ENCODE measurements at regions not wholly inside any gene's neighbourhood (a gene's known extent, or its start where the extent isn't known, plus 50 kb on each side); places are given as distances from the start of the nearest gene placed in this dataset.

- no peak for DNase-seq (ENCODE audit: low read depth, low spot score)
Observed at GRCh38 chr4:125928652-125929051, 613.9 kb downstream of the FAT4 start.

- DNase-seq (ENCODE audit: low read depth, low spot score), result no peak
Observed at GRCh38 chr4:125938541-125938940, 623.8 kb downstream of the FAT4 start.

GRCh38 chr4:125940426-125940825 is 625.7 kb downstream of the FAT4 start:
- no peak for DNase-seq (ENCODE audit: low read depth, low spot score)

- DNase-seq (ENCODE audit: low read depth, low spot score), result no peak
Observed at GRCh38 chr4:125944966-125945365, 630.2 kb downstream of the FAT4 start.

- DNase-seq (ENCODE audit: low read depth, low spot score), result no peak
Observed at GRCh38 chr4:125948021-125948420, 633.3 kb downstream of the FAT4 start.

- no peak for DNase-seq (ENCODE audit: low read depth, low spot score)
Observed at GRCh38 chr4:125951261-125951887, 636.6 kb downstream of the FAT4 start.

- DNase-seq (ENCODE audit: low read depth, low spot score), result no peak
Observed at GRCh38 chr4:125952631-125953030, 637.9 kb downstream of the FAT4 start.

GRCh38 chr4:125956276-125956675 is 641.5 kb downstream of the FAT4 start:
- no peak for DNase-seq (ENCODE audit: low read depth, low spot score)

GRCh38 chr4:125958519-125958918 is 643.8 kb downstream of the FAT4 start:
- DNase-seq (ENCODE audit: low read depth, low spot score), result no peak

- DNase-seq (ENCODE audit: low read depth, low spot score), result no peak
Observed at GRCh38 chr4:125961626-125962025, 646.9 kb downstream of the FAT4 start.

- DNase-seq (ENCODE audit: low read depth, low spot score), result no peak
Observed at GRCh38 chr4:125975861-125976397, 661.2 kb downstream of the FAT4 start.

GRCh38 chr4:125979950-125980349 is 665.2 kb downstream of the FAT4 start:
- DNase-seq (ENCODE audit: low read depth, low spot score), result no peak

- DNase-seq (ENCODE audit: low read depth, low spot score), result no peak
Observed at GRCh38 chr4:125983168-125983567, 668.4 kb downstream of the FAT4 start.

GRCh38 chr4:125985856-125986255 is 671.1 kb downstream of the FAT4 start:
- DNase-seq (ENCODE audit: low read depth, low spot score), result no peak

- no peak for DNase-seq (ENCODE audit: low read depth, low spot score)
Observed at GRCh38 chr4:125986307-125986706, 671.6 kb downstream of the FAT4 start.

- no peak for DNase-seq (ENCODE audit: low read depth, low spot score)
Observed at GRCh38 chr4:125988464-125988863, 673.7 kb downstream of the FAT4 start.

GRCh38 chr4:125991398-125991797 is 676.6 kb downstream of the FAT4 start:
- DNase-seq (ENCODE audit: low read depth, low spot score), result no peak

GRCh38 chr4:125992891-125993290 is 678.1 kb downstream of the FAT4 start:
- no peak for DNase-seq (ENCODE audit: low read depth, low spot score)

GRCh38 chr4:125994024-125994423 is 679.3 kb downstream of the FAT4 start:
- no peak for DNase-seq (ENCODE audit: low read depth, low spot score)

GRCh38 chr4:125994430-125994829 is 679.7 kb downstream of the FAT4 start:
- no peak for DNase-seq (ENCODE audit: low read depth, low spot score)

GRCh38 chr4:126004941-126005340 is 690.2 kb downstream of the FAT4 start:
- DNase-seq (ENCODE audit: low read depth, low spot score), result no peak

- no peak for DNase-seq (ENCODE audit: low read depth, low spot score)
Observed at GRCh38 chr4:126007142-126007541, 692.4 kb downstream of the FAT4 start.

GRCh38 chr4:126012691-126013290 is 698.0 kb downstream of the FAT4 start:
- DNase-seq (ENCODE audit: low read depth, low spot score), result no peak
